H9 (cell line): ENCODE measurements at regions not wholly inside any gene's neighbourhood (a gene's known extent, or its start where the extent isn't known, plus 50 kb on each side); places are given as distances from the start of the nearest gene placed in this dataset.

Experiments
- DNase-seq: peaks from one replicate; pipeline ENCODE4 v3.0.0-alpha.2; 2017
- H2AFZ ChIP-seq: one replicate; pipeline ENCODE4 v1.6.1; 2013; ENCODE audit warnings: mild to moderate bottlenecking, low read length, control low read depth, moderate library complexity
- H2AK5ac ChIP-seq: 2 replicates; pipeline ENCODE4 v1.6.1; 2013; ENCODE audit warnings: low read length, control low read depth, mixed read lengths; ENCODE audit not compliant: insufficient read length
- H2BK120ac ChIP-seq: one replicate; pipeline ENCODE4 v1.6.1; 2013; ENCODE audit warnings: low read depth, mild to moderate bottlenecking, low read length, control low read depth, inconsistent platforms; ENCODE audit not compliant: poor library complexity, severe bottlenecking
- H2BK12ac ChIP-seq: 2 replicates; pipeline ENCODE4 v1.6.1; 2013; ENCODE audit warnings: low read length, control low read depth, mixed read lengths, low read depth; ENCODE audit not compliant: insufficient read length
- H2BK15ac ChIP-seq: 2 replicates; pipeline ENCODE4 v1.6.1; 2013; ENCODE audit warnings: low read depth, low read length, control low read depth
- H2BK20ac ChIP-seq: one replicate; pipeline ENCODE4 v1.6.1; 2013; ENCODE audit warnings: low read depth, mild to moderate bottlenecking, low read length, control low read depth, inconsistent platforms; ENCODE audit not compliant: poor library complexity, severe bottlenecking
- H2BK5ac ChIP-seq: 2 replicates; pipeline ENCODE4 v1.6.1; 2013; ENCODE audit warnings: low read length, control low read depth, mixed read lengths; ENCODE audit not compliant: insufficient read length
- H3K14ac ChIP-seq: 2 replicates; pipeline ENCODE4 v1.6.1; 2013; ENCODE audit warnings: low read length, control low read depth; ENCODE audit not compliant: insufficient read depth
- H3K18ac ChIP-seq: 2 replicates; pipeline ENCODE4 v1.6.1; 2013; ENCODE audit warnings: low read depth, mild to moderate bottlenecking, mixed read lengths, low read length, control low read depth; ENCODE audit not compliant: insufficient read length
- H3K23ac ChIP-seq: 2 replicates; pipeline ENCODE4 v1.6.1; 2013; ENCODE audit warnings: low read length, control low read depth, mixed read lengths, low read depth; ENCODE audit not compliant: insufficient read length
- H3K23me2 ChIP-seq: 2 replicates; pipeline ENCODE4 v1.6.1; 2013; ENCODE audit warnings: low read depth, mild to moderate bottlenecking, mixed read lengths, low read length, control low read depth; ENCODE audit not compliant: insufficient read length, poor library complexity, severe bottlenecking
- H3K27ac ChIP-seq: 2 replicates; pipeline ENCODE4 v1.5.1; 2013; ENCODE audit warnings: low read length, control low read depth, mixed read lengths, low read depth; ENCODE audit not compliant: insufficient read length
- H3K27me3 ChIP-seq: 2 replicates; pipeline ENCODE4 v1.6.1; 2013; ENCODE audit warnings: low read length, control low read depth, inconsistent platforms; ENCODE audit not compliant: insufficient read depth
- H3K4ac ChIP-seq: 2 replicates; pipeline ENCODE4 v1.6.1; 2013; ENCODE audit warnings: low read depth, mild to moderate bottlenecking, control low read depth, inconsistent platforms, low read length, moderate library complexity
- H3K4me1 ChIP-seq: 2 replicates; pipeline ENCODE4 v1.6.1; 2013; ENCODE audit warnings: low read length, control low read depth, inconsistent platforms; ENCODE audit not compliant: insufficient read depth
- H3K4me2 ChIP-seq: 2 replicates; pipeline ENCODE4 v1.6.1; 2013; ENCODE audit warnings: low read length, control low read depth, mixed read lengths; ENCODE audit not compliant: insufficient read length, insufficient read depth
- H3K56ac ChIP-seq: 2 replicates; pipeline ENCODE4 v1.6.1; 2013; ENCODE audit warnings: low read depth, mild to moderate bottlenecking, mixed read lengths, low read length, control low read depth; ENCODE audit not compliant: insufficient read length
- H3K79me1 ChIP-seq: 2 replicates; pipeline ENCODE4 v1.6.1; 2013; ENCODE audit warnings: low read depth, mild to moderate bottlenecking, moderate library complexity, low read length, control low read depth, inconsistent platforms; ENCODE audit not compliant: insufficient read depth, poor library complexity, severe bottlenecking
- H3K79me2 ChIP-seq: 2 replicates; pipeline ENCODE4 v1.6.1; 2013; ENCODE audit warnings: low read length, control low read depth, inconsistent platforms; ENCODE audit not compliant: insufficient read depth
- H3K9ac ChIP-seq: 2 replicates; pipeline ENCODE4 v1.6.1; 2013; ENCODE audit warnings: low read length, control low read depth, mixed read lengths; ENCODE audit not compliant: insufficient read length; ENCODE audit errors: extremely low read depth
- H3K9me3 ChIP-seq: one replicate; pipeline ENCODE4 v1.6.1; 2013; ENCODE audit warnings: low read depth, low read length, inconsistent platforms; ENCODE audit not compliant: control insufficient read depth
- H3T11ph ChIP-seq: one replicate; pipeline ENCODE4 v1.6.1; 2013; ENCODE audit warnings: mild to moderate bottlenecking, low read length, control low read depth, inconsistent platforms
- H4K20me1 ChIP-seq: one replicate; pipeline ENCODE4 v1.6.1; 2013; ENCODE audit not compliant: control insufficient read depth, insufficient read length, insufficient read depth
- H4K5ac ChIP-seq: 2 replicates; pipeline ENCODE4 v1.6.1; 2013; ENCODE audit warnings: low read depth, mild to moderate bottlenecking, mixed read lengths, low read length, control low read depth; ENCODE audit not compliant: insufficient read length
- H4K8ac ChIP-seq: replicated peaks from 2 replicates; pipeline ENCODE4 v1.6.1; 2013; ENCODE audit warnings: low read length, control low read depth, mixed read lengths, low read depth; ENCODE audit not compliant: insufficient read length
- H4K91ac ChIP-seq: 2 replicates; pipeline ENCODE4 v1.6.1; 2013; ENCODE audit warnings: low read depth, mild to moderate bottlenecking, moderate library complexity, mixed read lengths, low read length, control low read depth; ENCODE audit not compliant: insufficient read length
- H3K27ac Mint-ChIP-seq, 3 experiments: 2 replicates in 2 of 3; 3 replicates in 1 of 3; pipeline ENCODE4 v1.8.0; 2020 to 2021; ENCODE audit warnings: mixed read lengths in 3 of 3, mild to moderate bottlenecking in 1 of 3, moderate library complexity in 1 of 3
- H3K27me3 Mint-ChIP-seq: 2 replicates; pipeline ENCODE4 v1.8.0; 2021; ENCODE audit warnings: low read depth, mild to moderate bottlenecking, moderate library complexity, mixed read lengths
- H3K36me3 Mint-ChIP-seq, 3 experiments: 2 replicates in 2 of 3; 3 replicates in 1 of 3; pipeline ENCODE4 v1.8.0; 2020 to 2021; ENCODE audit warnings: low read depth in 3 of 3, mixed read lengths in 3 of 3; ENCODE audit not compliant: insufficient read depth in 1 of 3
- H3K4me1 Mint-ChIP-seq, 2 experiments: 2 replicates each; pipeline ENCODE4 v1.8.0; 2020; ENCODE audit warnings: mixed read lengths in 2 of 2
- H3K4me3 Mint-ChIP-seq, 2 experiments: 2 replicates in 1 of 2; 3 replicates in 1 of 2; pipeline ENCODE4 v1.8.0; 2020 to 2021; ENCODE audit warnings: mild to moderate bottlenecking in 2 of 2, mixed read lengths in 2 of 2, moderate library complexity in 1 of 2
- H3K9me3 Mint-ChIP-seq, 2 experiments: 2 replicates in 1 of 2; 3 replicates in 1 of 2; pipeline ENCODE4 v1.8.0; 2020; ENCODE audit warnings: mild to moderate bottlenecking in 2 of 2, mixed read lengths in 2 of 2, moderate library complexity in 1 of 2
- WGBS: extraction: QIAGEN DNeasy Blood & Tissue Kit; methylation state at CpG from one replicate; pipeline ENCODE4 v1.1.7; 2013; ENCODE audit warnings: missing lambda C conversion rate, low lambda C conversion rate, mixed read lengths; ENCODE audit not compliant: insufficient read length; ENCODE audit errors: extremely low coverage; 5-methylcytosine and 5-hydroxymethylcytosine counted together
- TF ChIP-seq, protein P1 (sequence below): fragments of 200-600 bp; sonication (generic); conservative IDR thresholded peaks from 3 replicates; pipeline ENCODE4 v1.8.0; 2021; ENCODE audit warnings: antibody characterized with exemption, mild to moderate bottlenecking

GRCh38 chr3:107265526-107265925 lies 111.7 kb upstream of the CCDC54 start:
- H3K56ac ChIP-seq, result no peak overlapping the region
- no peak overlapping the region for H3K14ac ChIP-seq
- TF ChIP-seq, protein P1, sequence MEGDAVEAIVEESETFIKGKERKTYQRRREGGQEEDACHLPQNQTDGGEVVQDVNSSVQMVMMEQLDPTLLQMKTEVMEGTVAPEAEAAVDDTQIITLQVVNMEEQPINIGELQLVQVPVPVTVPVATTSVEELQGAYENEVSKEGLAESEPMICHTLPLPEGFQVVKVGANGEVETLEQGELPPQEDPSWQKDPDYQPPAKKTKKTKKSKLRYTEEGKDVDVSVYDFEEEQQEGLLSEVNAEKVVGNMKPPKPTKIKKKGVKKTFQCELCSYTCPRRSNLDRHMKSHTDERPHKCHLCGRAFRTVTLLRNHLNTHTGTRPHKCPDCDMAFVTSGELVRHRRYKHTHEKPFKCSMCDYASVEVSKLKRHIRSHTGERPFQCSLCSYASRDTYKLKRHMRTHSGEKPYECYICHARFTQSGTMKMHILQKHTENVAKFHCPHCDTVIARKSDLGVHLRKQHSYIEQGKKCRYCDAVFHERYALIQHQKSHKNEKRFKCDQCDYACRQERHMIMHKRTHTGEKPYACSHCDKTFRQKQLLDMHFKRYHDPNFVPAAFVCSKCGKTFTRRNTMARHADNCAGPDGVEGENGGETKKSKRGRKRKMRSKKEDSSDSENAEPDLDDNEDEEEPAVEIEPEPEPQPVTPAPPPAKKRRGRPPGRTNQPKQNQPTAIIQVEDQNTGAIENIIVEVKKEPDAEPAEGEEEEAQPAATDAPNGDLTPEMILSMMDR, result no peak
- Mint-ChIP-seq H3K27me3 (no peaks in the 10 kb centered on the region), H3K4me3 (no peak overlapping the region), H3K36me3 (no peaks in the 10 kb centered on the region), H3K4me1 (peaks cover 11 to 21% of the 10 kb centered on the region in 2 experiments), H3K9me3 (no peaks in the 10 kb centered on the region), H3K27ac (no peak overlapping the region)
- no peak overlapping the region for H2BK120ac ChIP-seq
- no peaks in the 10 kb centered on the region for H3K27me3 ChIP-seq
- no peak overlapping the region for H4K91ac ChIP-seq
- no peak for DNase-seq
- H3K4ac ChIP-seq, result no peak overlapping the region
- no peak overlapping the region for H3T11ph ChIP-seq
- no peaks in the 10 kb centered on the region for H3K23me2 ChIP-seq
- no peak overlapping the region for H3K23ac ChIP-seq
- no peak overlapping the region for H3K18ac ChIP-seq
- H2AFZ ChIP-seq, result no peak overlapping the region
- H4K5ac ChIP-seq, result no peak overlapping the region
- no peak overlapping the region for H3K4me2 ChIP-seq
- no peak overlapping the region for H3K9ac ChIP-seq
- no peaks in the 10 kb centered on the region for H3K9me3 ChIP-seq
- no CpG with 5 or more reads among the region's 1 CpG for WGBS
- H4K8ac ChIP-seq, result no peak overlapping the region
- H4K20me1 ChIP-seq, result no peaks in the 10 kb centered on the region
- no peaks in the 10 kb centered on the region for H3K79me1 ChIP-seq
- no peak overlapping the region for H2BK12ac ChIP-seq
- no peak overlapping the region for H3K27ac ChIP-seq
- H2BK20ac ChIP-seq, result no peak overlapping the region
- H2BK15ac ChIP-seq, result no peak overlapping the region
- H3K4me1 ChIP-seq, result peaks cover 4% of the 10 kb centered on the region; the same call in 1 of the 2 replicates
- no peak overlapping the region for H2AK5ac ChIP-seq
- no peak overlapping the region for H2BK5ac ChIP-seq
- no peaks in the 10 kb centered on the region for H3K79me2 ChIP-seq
